ENCODE measurements at regions not wholly inside any gene's neighbourhood (a gene's known extent, or its start where the extent isn't known, plus 50 kb on each side); places are given as distances from the start of the nearest gene placed in this dataset.

GRCh38 chr1:148292915-148293314, 140.8 kb upstream of the NBPF11 start:
- in situ Hi-C loops (cut with MboI) (no loop called here), intact Hi-C loops (cut with micrococcal nuclease) (no loop called here)
- CTCF ChIA-PET (ENCODE audit: low intra/inter-chr PET ratio): no interaction called here
- Histone ChIP-seq H3K27ac (ENCODE audit: extremely low read depth, low read depth, low read length) (no peak overlapping the region), H2AFZ (ENCODE audit: low read depth, low read length) (no peak overlapping the region), H3K9me1 (ENCODE audit: control insufficient read depth, insufficient read depth, low read length) (no peaks in the 10 kb centered on the region), H3K9me3 (replicated peaks; ENCODE audit: control insufficient read depth, insufficient read depth, low read depth, low read length) (no peaks in the 10 kb centered on the region), H3K9ac (ENCODE audit: insufficient read depth in 1 of 2, low read depth in 2 of 2, low read length in 2 of 2) (no peak overlapping the region), H3K4me1 (replicated peaks in 1 of 2; ENCODE audit: control insufficient read depth in 2 of 2, insufficient read depth in 2 of 2, low read length in 2 of 2) (no peaks in the 10 kb centered on the region; a peak in 1 of 5 replicates), H3K79me2 (ENCODE audit: control insufficient read depth, insufficient read depth, low read length) (no peaks in the 10 kb centered on the region), H3K4me3 (no peak overlapping the region), H3K27me3 (ENCODE audit: control insufficient read depth in 2 of 2, insufficient read depth in 2 of 2, low read length in 2 of 2) (peaks cover 0 to 4% of the 10 kb centered on the region in 2 experiments; a peak in 1 of 5 replicates), H3K36me3 (ENCODE audit: control insufficient read depth, insufficient read depth, low read length) (no peaks in the 10 kb centered on the region), H4K20me1 (replicated peaks; ENCODE audit: control insufficient read depth, insufficient read depth, low read length) (no peaks in the 10 kb centered on the region), H3K4me2 (ENCODE audit: insufficient read depth, low read length) (no peak overlapping the region)
- no peak for DNase-seq (ENCODE audit: extremely low read depth in 1 of 4, low spot score in 3 of 4)
- no peak for TF ChIP-seq ZNF274 (IDR thresholded peaks at IDR 0.05; ENCODE audit: borderline replicate concordance, low read depth, low read length)
- TF ChIP-seq DIDO1 (tag; IDR thresholded peaks at IDR 0.05; ENCODE audit: low read depth): no peak
- no peak for TF ChIP-seq ZNF449 (CRISPR knock-in tag; IDR thresholded peaks at IDR 0.05)
- TF ChIP-seq SMC3 (conservative IDR thresholded peaks at IDR 0.05; ENCODE audit: insufficient read depth, low read depth, low read length): no peak
- no peak for TF ChIP-seq FOXO4 (CRISPR knock-in tag; IDR thresholded peaks at IDR 0.05)
- no peak for TF ChIP-seq PTBP1 (IDR thresholded peaks at IDR 0.05; ENCODE audit: low read depth, low read length)
- no peak for TF ChIP-seq ZNF253 (CRISPR knock-in tag; conservative IDR thresholded peaks at IDR 0.05)
- TF ChIP-seq TCF15 (CRISPR knock-in tag; IDR thresholded peaks at IDR 0.05): no peak
- TF ChIP-seq TRIM28 (IDR thresholded peaks at IDR 0.05): no peak
- TF ChIP-seq ESRRA (IDR thresholded peaks at IDR 0.05; ENCODE audit: borderline replicate concordance, low read depth): no peak
- no peak for TF ChIP-seq TOE1 (IDR thresholded peaks at IDR 0.05; ENCODE audit: borderline replicate concordance)
- no peak for TF ChIP-seq TOE1 (CRISPR knock-in tag; IDR thresholded peaks at IDR 0.05; ENCODE audit: borderline replicate concordance, low read depth)
- TF ChIP-seq PHB (CRISPR knock-in tag; IDR thresholded peaks at IDR 0.05): no peak
- no peak for TF ChIP-seq SETDB1 (IDR thresholded peaks at IDR 0.05; ENCODE audit: low read length)
- TF ChIP-seq ZNF511 (CRISPR knock-in tag; IDR thresholded peaks at IDR 0.05): no peak
- no peak for TF ChIP-seq POLR2AphosphoS5 (IDR thresholded peaks at IDR 0.05; ENCODE audit: control insufficient read depth, insufficient read depth, low read depth, low read length)
- no peak for TF ChIP-seq MTA3 (IDR thresholded peaks at IDR 0.05; ENCODE audit: borderline replicate concordance)
- TF ChIP-seq HDGF (IDR thresholded peaks at IDR 0.05): no peak
- TF ChIP-seq ZNF217 (CRISPR knock-in tag; IDR thresholded peaks at IDR 0.05): no peak
- TF ChIP-seq CBX3 (IDR thresholded peaks at IDR 0.05; ENCODE audit: borderline replicate concordance in 1 of 2, low read length in 2 of 2): no peak
- no TSS peak for BruUV-seq (replicated peaks)
- 3% methylated on average over 2 of the region's 2 CpGs for WGBS (ENCODE audit: insufficient coverage, low coverage, missing lambda C conversion rate)
- ATAC-seq: no peak
- POLR2A ChIA-PET: no interaction called here
- FAIRE-seq: no peak

Measured in K562 (cell line).